ENCODE measurements at regions not wholly inside any gene's neighbourhood (a gene's known extent, or its start where the extent isn't known, plus 50 kb on each side); places are given as distances from the start of the nearest gene placed in this dataset.

- in situ Hi-C loops (cut with HindIII; ENCODE audit: low pct_ligation_motif_present, low sequenced_read_pairs), result no loop called here
- no peaks in the 10 kb centered on the region for H3K36me3 ChIP-seq (replicated peaks)
- no peak overlapping the region for H3K4me3 ChIP-seq (ENCODE audit: low read depth, low read length)
- no peak for TF ChIP-seq CTCF (IDR thresholded peaks at IDR 0.05; ENCODE audit: low read depth, low read length, missing control alignments)
- no peak for DNase-seq
- H3K27ac ChIP-seq, result no peak overlapping the region
- H3K27me3 ChIP-seq (replicated peaks), result no peaks in the 10 kb centered on the region
Measured at GRCh38 chr4:167767281-167767680, 325.1 kb upstream of the ANXA10 start.

GRCh38 chr4:167774646-167775045 lies 317.7 kb upstream of the ANXA10 start:
- Histone ChIP-seq H3K27ac (no peak overlapping the region), H3K27me3 (replicated peaks) (no peaks in the 10 kb centered on the region), H3K4me3 (ENCODE audit: low read depth, low read length) (no peak overlapping the region), H3K36me3 (replicated peaks) (no peaks in the 10 kb centered on the region)
- in situ Hi-C loops (cut with HindIII; ENCODE audit: low pct_ligation_motif_present, low sequenced_read_pairs), result no loop called here
- TF ChIP-seq CTCF (IDR thresholded peaks at IDR 0.05; ENCODE audit: low read depth, low read length, missing control alignments), result no peak
- no peak for DNase-seq

- H3K27me3 ChIP-seq (replicated peaks), result no peaks in the 10 kb centered on the region
- no peak overlapping the region for H3K27ac ChIP-seq
- no peaks in the 10 kb centered on the region for H3K36me3 ChIP-seq (replicated peaks)
- TF ChIP-seq CTCF (IDR thresholded peaks at IDR 0.05; ENCODE audit: low read depth, low read length, missing control alignments), result no peak
- in situ Hi-C loops (cut with HindIII; ENCODE audit: low pct_ligation_motif_present, low sequenced_read_pairs), result no loop called here
- no peak for DNase-seq
- no peak overlapping the region for H3K4me3 ChIP-seq (ENCODE audit: low read depth, low read length)
Measured at GRCh38 chr4:167775375-167775774, 317.0 kb upstream of the ANXA10 start.

GRCh38 chr4:167779280-167779679 lies 313.1 kb upstream of the ANXA10 start:
- no peak for TF ChIP-seq CTCF (IDR thresholded peaks at IDR 0.05; ENCODE audit: low read depth, low read length, missing control alignments)
- H3K4me3 ChIP-seq (ENCODE audit: low read depth, low read length), result no peak overlapping the region
- no peaks in the 10 kb centered on the region for H3K36me3 ChIP-seq (replicated peaks)
- in situ Hi-C loops (cut with HindIII; ENCODE audit: low pct_ligation_motif_present, low sequenced_read_pairs), result no loop called here
- no peaks in the 10 kb centered on the region for H3K27me3 ChIP-seq (replicated peaks)
- no peak for DNase-seq
- H3K27ac ChIP-seq, result no peak overlapping the region

- no peaks in the 10 kb centered on the region for H3K27me3 ChIP-seq (replicated peaks)
- no peak for DNase-seq
- no peaks in the 10 kb centered on the region for H3K36me3 ChIP-seq (replicated peaks)
- H3K27ac ChIP-seq, result no peak overlapping the region
- TF ChIP-seq CTCF (IDR thresholded peaks at IDR 0.05; ENCODE audit: low read depth, low read length, missing control alignments), result no peak
- in situ Hi-C loops (cut with HindIII; ENCODE audit: low pct_ligation_motif_present, low sequenced_read_pairs), result no loop called here
- H3K4me3 ChIP-seq (ENCODE audit: low read depth, low read length), result no peak overlapping the region
Measured at GRCh38 chr4:167779864-167780263, 312.5 kb upstream of the ANXA10 start.

GRCh38 chr4:167784826-167785225 lies 307.5 kb upstream of the ANXA10 start:
- H3K36me3 ChIP-seq (replicated peaks), result no peaks in the 10 kb centered on the region
- in situ Hi-C loops (cut with HindIII; ENCODE audit: low pct_ligation_motif_present, low sequenced_read_pairs), result no loop called here
- TF ChIP-seq CTCF (IDR thresholded peaks at IDR 0.05; ENCODE audit: low read depth, low read length, missing control alignments), result no peak

More at GRCh38 chr4:167784826-167785225, 307.5 kb upstream of the ANXA10 start:
- DNase-seq, result no peak
- no peak overlapping the region for H3K27ac ChIP-seq
- no peak overlapping the region for H3K4me3 ChIP-seq (ENCODE audit: low read depth, low read length)
- no peaks in the 10 kb centered on the region for H3K27me3 ChIP-seq (replicated peaks)

All from brain microvascular endothelial cell (primary cell).